ENCODE measurements at regions not wholly inside any gene's neighbourhood (a gene's known extent, or its start where the extent isn't known, plus 50 kb on each side); places are given as distances from the start of the nearest gene placed in this dataset.
A peak's percentile ranks its signal among the peaks of the same experiment; 100 is the strongest.
"Not testable (repeated sequence)": the region's sequence is repeated elsewhere in the genome, so short reads cannot be mapped to it uniquely, and the experiment has no call there.

- DNase-seq (ENCODE audit: low read depth) = no peak
- H3K4me3 ChIP-seq (ENCODE audit: control insufficient read depth, low read depth, low read length) = no peak overlapping the region
- TF ChIP-seq CTCF (conservative IDR thresholded peaks at IDR 0.05; ENCODE audit: control insufficient read depth, insufficient read depth, low read depth, low read length) = no peak
Measured at GRCh38 chr13:83677985-83678384, 204.3 kb downstream of the SLITRK1 start.

- no peak overlapping the region for H3K4me3 ChIP-seq (ENCODE audit: control insufficient read depth, low read depth, low read length)
- no peak for TF ChIP-seq CTCF (conservative IDR thresholded peaks at IDR 0.05; ENCODE audit: control insufficient read depth, insufficient read depth, low read depth, low read length)
- no peak for DNase-seq (ENCODE audit: low read depth)
Measured at GRCh38 chr13:83672612-83673011, 209.7 kb downstream of the SLITRK1 start.

GRCh38 chr13:83667606-83668005 lies 214.7 kb downstream of the SLITRK1 start:
- no peak overlapping the region for H3K4me3 ChIP-seq (ENCODE audit: control insufficient read depth, low read depth, low read length)
- no peak for DNase-seq (ENCODE audit: low read depth)
- TF ChIP-seq CTCF (conservative IDR thresholded peaks at IDR 0.05; ENCODE audit: control insufficient read depth, insufficient read depth, low read depth, low read length) = no peak

GRCh38 chr13:83666141-83666540 lies 216.1 kb downstream of the SLITRK1 start:
- no peak overlapping the region for H3K4me3 ChIP-seq (ENCODE audit: control insufficient read depth, low read depth, low read length)
- TF ChIP-seq CTCF (conservative IDR thresholded peaks at IDR 0.05; ENCODE audit: control insufficient read depth, insufficient read depth, low read depth, low read length) = no peak
- DNase-seq (ENCODE audit: low read depth) = peak; percentile 54

- no peak for TF ChIP-seq CTCF (conservative IDR thresholded peaks at IDR 0.05; ENCODE audit: control insufficient read depth, insufficient read depth, low read depth, low read length)
- no peak overlapping the region for H3K4me3 ChIP-seq (ENCODE audit: control insufficient read depth, low read depth, low read length)
- DNase-seq (ENCODE audit: low read depth) = no peak
Measured at GRCh38 chr13:83657281-83657680, 225.0 kb downstream of the SLITRK1 start.

- not testable (repeated sequence) for H3K4me3 ChIP-seq (ENCODE audit: control insufficient read depth, low read depth, low read length); DNase-seq (ENCODE audit: low read depth)
Measured at GRCh38 chr13:83642617-83643016, 239.7 kb downstream of the SLITRK1 start.

GRCh38 chr13:83634601-83635000 lies 247.7 kb downstream of the SLITRK1 start:
- no peak for DNase-seq (ENCODE audit: low read depth)
- no peak for TF ChIP-seq CTCF (conservative IDR thresholded peaks at IDR 0.05; ENCODE audit: control insufficient read depth, insufficient read depth, low read depth, low read length)
- no peak overlapping the region for H3K4me3 ChIP-seq (ENCODE audit: control insufficient read depth, low read depth, low read length)

Data from fibroblast of mammary gland (primary cell).